SU-DHL-6 (cell line): ENCODE measurements at regions not wholly inside any gene's neighbourhood (a gene's known extent, or its start where the extent isn't known, plus 50 kb on each side); places are given as distances from the start of the nearest gene placed in this dataset.

ENCODE experiments used
- H2AFZ ChIP-seq: fragments of 200-600 bp; sonication (generic); 2 replicates; pipeline ENCODE4 v1.6.1; 2014; ENCODE audit warnings: low read depth, mild to moderate bottlenecking, moderate library complexity, mixed read lengths, antibody characterized with exemption, low read length; ENCODE audit not compliant: severe bottlenecking
- H3F3A ChIP-seq: fragments of 200-600 bp; shearing (Covaris generic); 2 replicates; pipeline ENCODE4 v1.6.0; 2016; ENCODE audit warnings: antibody characterized with exemption, mild to moderate bottlenecking; ENCODE audit not compliant: insufficient read depth
- H3K27ac ChIP-seq: fragments of 200-600 bp; sonication (generic); 2 replicates; pipeline ENCODE4 v1.5.1; 2016; ENCODE audit warnings: low read depth, mild to moderate bottlenecking, low read length, moderate library complexity, mixed read lengths
- H3K27me3 ChIP-seq: fragments of 200-600 bp; sonication (generic), shearing (Covaris generic); 2 replicates; pipeline ENCODE4 v1.6.0; 2014; ENCODE audit warnings: mild to moderate bottlenecking, low read length
- H3K36me3 ChIP-seq: fragments of 200-600 bp; sonication (generic); 2 replicates; pipeline ENCODE4 v1.6.1; 2014; ENCODE audit warnings: mild to moderate bottlenecking, low read length, mixed read lengths
- H3K4me2 ChIP-seq: fragments of 300-600, 200-600 bp; shearing (Covaris generic), sonication (generic); 2 replicates; pipeline ENCODE4 v1.6.0; 2014; ENCODE audit warnings: low read length, low read depth, mild to moderate bottlenecking; ENCODE audit not compliant: poor library complexity, severe bottlenecking
- H3K4me3 ChIP-seq: fragments of 200-600 bp; sonication (generic); 2 replicates; pipeline ENCODE4 v1.5.1; 2014; ENCODE audit warnings: antibody characterized with exemption, low read length, mild to moderate bottlenecking, mixed read lengths; ENCODE audit not compliant: insufficient read depth, poor library complexity, severe bottlenecking
- H3K79me2 ChIP-seq: fragments of 200-600 bp; sonication (generic); 2 replicates; pipeline ENCODE4 v1.6.1; 2014; ENCODE audit warnings: mild to moderate bottlenecking, low read length, moderate library complexity; ENCODE audit not compliant: insufficient read depth
- H3K9ac ChIP-seq: fragments of 200-600 bp; sonication (generic); 2 replicates; pipeline ENCODE4 v1.7.0; 2014; ENCODE audit warnings: mild to moderate bottlenecking, low read length
- H3K9me2 ChIP-seq: fragments of 200-600 bp; sonication (generic); replicated peaks from 2 replicates; pipeline ENCODE4 v1.6.1; 2014; ENCODE audit warnings: low read length; ENCODE audit not compliant: insufficient read depth
- H3K9me3 ChIP-seq: fragments of 200-600 bp; sonication (generic); 2 replicates; pipeline ENCODE4 v1.6.1; 2014; ENCODE audit warnings: low read length, mixed read lengths; ENCODE audit not compliant: insufficient read depth
- H4K20me1 ChIP-seq: fragments of 200-600 bp; sonication (generic); 2 replicates; pipeline ENCODE4 v1.6.1; 2014; ENCODE audit warnings: low read depth, mild to moderate bottlenecking, antibody characterized with exemption, low read length, moderate library complexity, mixed read lengths
- CTCF ChIP-seq: fragments of 200-600 bp; sonication (generic); IDR thresholded peaks from one replicate; pipeline ENCODE4 v1.5.1; 2017; ENCODE audit warnings: antibody characterized with exemption, mild to moderate bottlenecking, low read length, moderate library complexity; ENCODE audit not compliant: insufficient read depth, poor library complexity, severe bottlenecking
- EZH2phosphoT487 ChIP-seq: fragments of 200-600 bp; sonication (generic), shearing (Covaris generic); conservative IDR thresholded peaks from 2 replicates; pipeline ENCODE4 v1.6.1; 2018; ENCODE audit warnings: mild to moderate bottlenecking, antibody characterized with exemption, low read length, moderate library complexity, mixed read lengths

DNA sequence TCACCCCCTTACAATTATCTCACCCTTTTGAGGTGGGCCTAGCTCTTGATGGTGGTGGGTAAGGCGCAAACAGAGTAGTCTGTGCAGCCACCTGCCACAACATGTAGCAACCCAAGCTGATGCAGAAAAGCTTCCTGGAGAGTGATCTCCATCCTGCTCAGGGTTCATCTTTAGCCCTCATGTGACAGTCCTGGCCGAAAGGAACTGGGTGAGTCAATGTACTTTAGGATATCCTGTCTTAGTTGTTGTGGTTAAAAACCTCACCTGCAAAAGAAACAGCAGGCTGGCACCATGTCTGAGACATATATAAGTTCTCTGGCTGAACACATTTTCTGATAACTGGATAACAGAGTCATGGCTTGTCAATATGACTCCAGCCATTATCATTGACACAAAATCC is 183.5 kb upstream of the CPHXL start:
- H2AFZ ChIP-seq = no peak overlapping the region
- no peaks in the 10 kb centered on the region for H3K36me3 ChIP-seq
- no peaks in the 10 kb centered on the region for H3K79me2 ChIP-seq
- no peaks in the 10 kb centered on the region for H3K9me2 ChIP-seq
- TF ChIP-seq CTCF = no peak
- H3K4me3 ChIP-seq = no peak overlapping the region
- H3F3A ChIP-seq = no peaks in the 10 kb centered on the region
- no peaks in the 10 kb centered on the region for H3K27me3 ChIP-seq
- H3K27ac ChIP-seq = no peak overlapping the region
- H4K20me1 ChIP-seq = no peaks in the 10 kb centered on the region
- no peak overlapping the region for H3K9ac ChIP-seq
- H3K4me2 ChIP-seq = no peak overlapping the region
- H3K9me3 ChIP-seq = no peaks in the 10 kb centered on the region

DNA sequence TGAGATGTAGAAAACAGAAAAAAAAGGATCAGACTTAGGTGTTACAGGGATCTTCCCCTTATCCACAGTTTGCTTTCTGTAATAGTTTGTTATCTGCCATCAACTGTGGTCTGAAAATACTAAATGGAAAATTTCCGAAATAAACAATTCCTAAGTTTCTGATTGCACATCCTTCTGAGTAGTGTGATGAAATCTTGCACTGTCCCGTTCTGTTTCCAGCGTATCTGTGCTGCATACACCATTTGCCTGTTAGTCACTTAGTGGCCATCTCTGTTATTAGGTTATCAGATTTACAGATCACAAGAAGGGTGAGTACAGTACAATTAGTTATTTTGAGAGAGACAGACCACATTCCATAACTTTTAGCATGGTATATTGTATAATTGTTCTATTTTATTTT is 185.6 kb upstream of the CPHXL start:
- Histone ChIP-seq H3K9ac (no peak overlapping the region), H3K79me2 (no peaks in the 10 kb centered on the region), H2AFZ (no peak overlapping the region), H3K36me3 (no peaks in the 10 kb centered on the region), H3K4me3 (no peak overlapping the region), H3K27me3 (no peaks in the 10 kb centered on the region), H3K9me3 (no peaks in the 10 kb centered on the region), H3F3A (no peaks in the 10 kb centered on the region), H4K20me1 (no peaks in the 10 kb centered on the region), H3K27ac (no peak overlapping the region), H3K9me2 (no peaks in the 10 kb centered on the region), H3K4me2 (no peak overlapping the region)
- TF ChIP-seq EZH2phosphoT487 = no peak
- no peak for TF ChIP-seq CTCF

- H3F3A ChIP-seq = no peaks in the 10 kb centered on the region
- no peaks in the 10 kb centered on the region for H3K9me2 ChIP-seq
- no peaks in the 10 kb centered on the region for H3K36me3 ChIP-seq
- H3K27ac ChIP-seq = no peak overlapping the region
- no peak overlapping the region for H3K9ac ChIP-seq
- no peak for TF ChIP-seq CTCF
- no peak for TF ChIP-seq EZH2phosphoT487
- H2AFZ ChIP-seq = no peak overlapping the region
- no peak overlapping the region for H3K4me2 ChIP-seq
- H3K9me3 ChIP-seq = no peaks in the 10 kb centered on the region
- no peak overlapping the region for H3K4me3 ChIP-seq
- H3K27me3 ChIP-seq = no peaks in the 10 kb centered on the region
- H3K79me2 ChIP-seq = no peaks in the 10 kb centered on the region
- H4K20me1 ChIP-seq = no peaks in the 10 kb centered on the region
Observed at GRCh38 chr16:75913958-75914357, 187.7 kb upstream of the CPHXL start.

- H3K9me3 ChIP-seq = no peaks in the 10 kb centered on the region
- no peaks in the 10 kb centered on the region for H4K20me1 ChIP-seq
- no peaks in the 10 kb centered on the region for H3K27me3 ChIP-seq
- H3K4me3 ChIP-seq = no peak overlapping the region
- no peaks in the 10 kb centered on the region for H3K9me2 ChIP-seq
- no peak overlapping the region for H3K27ac ChIP-seq
- no peak overlapping the region for H3K9ac ChIP-seq
- no peaks in the 10 kb centered on the region for H3K79me2 ChIP-seq
- TF ChIP-seq EZH2phosphoT487 (no peak), CTCF (no peak)
- H3F3A ChIP-seq = no peaks in the 10 kb centered on the region
- no peaks in the 10 kb centered on the region for H3K36me3 ChIP-seq
- no peak overlapping the region for H3K4me2 ChIP-seq
- no peak overlapping the region for H2AFZ ChIP-seq
Observed at GRCh38 chr16:75916451-75916850, 190.2 kb upstream of the CPHXL start.
